HEK293 (cell line): ENCODE measurements at regions not wholly inside any gene's neighbourhood (a gene's known extent, or its start where the extent isn't known, plus 50 kb on each side); places are given as distances from the start of the nearest gene placed in this dataset.

Experiments
- CTCF ChIA-PET: fragments of 350-600 bp; formaldehyde crosslinking; extraction: SDS; loops from one replicate; lab custom pipeline; 2021; ENCODE audit warnings: antibody characterized with exemption; lab: Yijun Ruan, JAX
- POLR2A ChIA-PET: fragments of 300-600 bp; formaldehyde crosslinking; extraction: SDS; loops from one replicate; lab custom pipeline; 2020; ENCODE audit warnings: antibody characterized with exemption, inconsistent platforms; lab: Yijun Ruan, JAX
- H3K27ac ChIP-seq: fragments of 200-500 bp; sonication (Bioruptor generic); 2 replicates; pipeline ENCODE4 v1.5.1; 2014; ENCODE audit warnings: low read depth, low read length, control low read depth, inconsistent platforms; ENCODE audit errors: extremely low read depth
- H3K36me3 ChIP-seq, 2 experiments: fragments of 200-500 bp in 1 of 2; sonication (Bioruptor generic) in 1 of 2; 1 replicate in 1 of 2; 2 replicates in 1 of 2; pipeline ENCODE4 v1.5.1; 2014 to 2017; ENCODE audit warnings: inconsistent platforms in 2 of 2, low read length in 2 of 2; ENCODE audit not compliant: control insufficient read depth in 2 of 2, insufficient read depth in 1 of 2
- H3K4me1 ChIP-seq: fragments of 200-500 bp; sonication (Bioruptor generic); 2 replicates; pipeline ENCODE4 v1.5.1; 2014; ENCODE audit warnings: mild to moderate bottlenecking, low read length, inconsistent platforms; ENCODE audit not compliant: control insufficient read depth, insufficient read depth
- H3K4me3 ChIP-seq: 2 replicates; pipeline ENCODE4 v1.5.1; 2011; ENCODE audit warnings: low read depth, mild to moderate bottlenecking, control low read depth, low read length, moderate library complexity
- H3K9me3 ChIP-seq: fragments of 200-500 bp; sonication (Bioruptor generic); 2 replicates; pipeline ENCODE4 v1.5.1; 2014; ENCODE audit warnings: low read depth, low read length, inconsistent platforms; ENCODE audit not compliant: control insufficient read depth, insufficient read depth
- GLIS2 ChIP-seq: fragments of 450-650 bp; formaldehyde crosslinking; IDR thresholded peaks from 2 replicates; pipeline ENCODE4 v1.5.1; 2016; ENCODE audit warnings: missing biosample characterization, missing genetic modification characterization
- IKZF3 ChIP-seq: fragments of 450-650 bp; IDR thresholded peaks from 2 replicates; pipeline ENCODE4 v1.5.0; 2018; ENCODE audit warnings: missing biosample characterization, mild to moderate bottlenecking, missing genetic modification characterization, moderate library complexity
- ZBTB17 ChIP-seq: fragments of 450-650 bp; formaldehyde crosslinking; IDR thresholded peaks from 2 replicates; pipeline ENCODE4 v1.5.1; 2016; ENCODE audit warnings: missing biosample characterization, missing genetic modification characterization
- ZBTB20 ChIP-seq: fragments of 450-650 bp; formaldehyde crosslinking; IDR thresholded peaks from 2 replicates; pipeline ENCODE4 v1.5.1; 2016; ENCODE audit warnings: missing biosample characterization, missing genetic modification characterization
- ZNF112 ChIP-seq: fragments of 450-650 bp; formaldehyde crosslinking; IDR thresholded peaks from 2 replicates; pipeline ENCODE4 v1.5.0; 2017; ENCODE audit warnings: missing biosample characterization, missing genetic modification characterization
- ZNF140 ChIP-seq: fragments of 450-650 bp; formaldehyde crosslinking; IDR thresholded peaks from 2 replicates; pipeline ENCODE4 v1.5.1; 2016; ENCODE audit warnings: missing biosample characterization, missing genetic modification characterization
- ZNF423 ChIP-seq: fragments of 450-650 bp; formaldehyde crosslinking; IDR thresholded peaks from 2 replicates; pipeline ENCODE4 v1.5.1; 2016; ENCODE audit warnings: missing biosample characterization, missing genetic modification characterization
- ZNF530 ChIP-seq: fragments of 450-650 bp; formaldehyde crosslinking; IDR thresholded peaks from 2 replicates; pipeline ENCODE4 v1.5.1; 2016; ENCODE audit warnings: low read depth, missing biosample characterization, missing genetic modification characterization
- ZNF555 ChIP-seq: fragments of 450-650 bp; formaldehyde crosslinking; conservative IDR thresholded peaks from 2 replicates; pipeline ENCODE4 v1.5.1; 2017; ENCODE audit warnings: missing biosample characterization, mild to moderate bottlenecking, missing genetic modification characterization, inconsistent platforms
- ZNF585B ChIP-seq: fragments of 450-650 bp; formaldehyde crosslinking; IDR thresholded peaks from 2 replicates; pipeline ENCODE4 v1.5.1; 2016; ENCODE audit warnings: missing biosample characterization, missing genetic modification characterization
- ZNF610 ChIP-seq: fragments of 450-650 bp; formaldehyde crosslinking; IDR thresholded peaks from 2 replicates; pipeline ENCODE4 v1.5.1; 2016; ENCODE audit warnings: missing biosample characterization, missing genetic modification characterization, borderline replicate concordance
- ZNF626 ChIP-seq: fragments of 450-650 bp; sonication (Bioruptor Pico); formaldehyde crosslinking; IDR thresholded peaks from 2 replicates; pipeline ENCODE4 v1.5.1; 2018; ENCODE audit warnings: missing biosample characterization, missing genetic modification characterization, inconsistent platforms
- ZNF629 ChIP-seq: fragments of 450-650 bp; formaldehyde crosslinking; IDR thresholded peaks from 2 replicates; pipeline ENCODE4 v1.5.1; 2017; ENCODE audit warnings: missing biosample characterization, missing genetic modification characterization
- TF ChIP-seq, protein P1 (sequence below): fragments of 450-650 bp; formaldehyde crosslinking; IDR thresholded peaks from 2 replicates; pipeline ENCODE4 v1.5.1; 2016; ENCODE audit warnings: missing biosample characterization, missing genetic modification characterization
- TF ChIP-seq, protein P2 (sequence below): fragments of 450-650 bp; formaldehyde crosslinking; IDR thresholded peaks from 2 replicates; pipeline ENCODE4 v1.5.1; 2017; ENCODE audit warnings: missing biosample characterization, missing genetic modification characterization
- TF ChIP-seq, protein P3 (sequence below): fragments of 450-650 bp; formaldehyde crosslinking; IDR thresholded peaks from 2 replicates; pipeline ENCODE4 v1.5.1; 2016; ENCODE audit warnings: missing biosample characterization, missing genetic modification characterization
- TF ChIP-seq, protein P4 (sequence below): fragments of 450-650 bp; formaldehyde crosslinking; IDR thresholded peaks from 2 replicates; pipeline ENCODE4 v1.5.1; 2016; ENCODE audit warnings: missing biosample characterization, missing genetic modification characterization
- TF ChIP-seq, protein P5 (sequence below): fragments of 450-650 bp; formaldehyde crosslinking; IDR thresholded peaks from 2 replicates; pipeline ENCODE4 v1.5.1; 2016; ENCODE audit warnings: missing biosample characterization, missing genetic modification characterization
- TF ChIP-seq, protein P6 (sequence below): fragments of 450-650 bp; formaldehyde crosslinking; IDR thresholded peaks from 2 replicates; pipeline ENCODE4 v1.5.1; 2016; ENCODE audit warnings: missing biosample characterization, missing genetic modification characterization

DNA sequence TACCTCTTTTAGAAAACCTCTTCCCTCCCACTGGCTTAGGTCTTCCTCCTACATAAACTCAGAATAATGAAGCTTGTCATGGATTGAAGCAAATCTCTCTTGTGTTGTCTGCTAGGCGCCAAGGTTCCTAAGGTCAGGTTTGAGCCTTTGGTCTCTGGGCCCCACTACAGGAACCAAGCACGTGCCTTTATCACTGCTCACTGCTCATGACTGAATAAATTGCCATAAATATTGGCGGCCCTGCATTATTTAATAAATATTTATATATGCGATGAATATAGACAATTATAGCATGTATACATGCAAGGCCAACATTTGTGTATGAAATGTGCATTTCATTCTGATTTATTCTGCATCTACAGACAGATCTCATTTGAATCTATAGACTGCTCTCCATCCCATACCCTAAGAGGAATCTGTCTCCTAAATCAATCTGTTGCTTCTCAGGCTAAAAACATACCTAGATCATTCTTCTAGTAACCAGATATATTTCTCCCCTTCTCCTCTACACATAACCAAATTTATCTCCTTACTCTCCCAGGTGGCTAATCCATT is 1717.6 kb upstream of the TENM3 start:
- H3K27ac ChIP-seq = no peak overlapping the region
- no peaks in the 10 kb centered on the region for H3K4me1 ChIP-seq
- CTCF ChIA-PET = no interaction called here
- H3K9me3 ChIP-seq = no peaks in the 10 kb centered on the region
- no peak overlapping the region for H3K4me3 ChIP-seq
- no peak for TF ChIP-seq ZNF629 (tag by site-specific recombination)
- TF ChIP-seq ZNF530 (tag by site-specific recombination) = no peak
- TF ChIP-seq, protein P1, sequence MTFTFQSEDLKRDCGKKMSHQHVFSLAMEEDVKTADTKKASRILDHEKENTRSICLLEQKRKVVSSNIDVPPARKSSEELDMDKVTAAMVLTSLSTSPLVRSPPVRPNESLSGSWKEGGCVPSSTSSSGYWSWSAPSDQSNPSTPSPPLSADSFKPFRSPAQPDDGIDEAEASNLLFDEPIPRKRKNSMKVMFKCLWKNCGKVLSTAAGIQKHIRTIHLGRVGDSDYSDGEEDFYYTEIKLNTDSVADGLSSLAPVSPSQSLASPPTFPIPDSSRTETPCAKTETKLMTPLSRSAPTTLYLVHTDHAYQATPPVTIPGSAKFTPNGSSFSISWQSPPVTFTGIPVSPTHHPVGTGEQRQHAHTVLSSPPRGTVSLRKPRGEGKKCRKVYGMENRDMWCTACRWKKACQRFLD (tag by site-specific recombination) = no peak
- POLR2A ChIA-PET = no interaction called here
- no peaks in the 10 kb centered on the region for H3K36me3 ChIP-seq

DNA sequence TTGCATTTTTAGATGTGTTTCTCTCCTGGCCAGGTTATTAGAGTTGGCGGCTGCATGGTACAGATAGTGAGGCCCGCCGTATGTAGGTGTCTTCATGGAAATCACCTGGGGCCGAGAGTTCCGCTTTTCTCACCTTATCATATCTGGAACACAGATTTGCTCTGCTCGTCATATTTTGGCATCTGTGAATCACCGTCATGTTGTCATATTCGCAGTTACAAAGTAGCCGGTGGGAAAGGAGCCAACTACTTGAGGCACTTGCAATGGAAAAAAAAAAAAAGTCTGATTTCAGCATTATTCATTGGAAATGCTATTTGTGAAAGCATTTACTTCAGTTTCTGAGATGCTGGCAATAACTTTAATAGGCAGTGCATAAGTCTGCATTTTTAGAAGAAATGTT is 1715.2 kb upstream of the TENM3 start:
- Histone ChIP-seq H3K4me3 (no peak overlapping the region), H3K9me3 (no peaks in the 10 kb centered on the region), H3K27ac (no peak overlapping the region), H3K4me1 (no peaks in the 10 kb centered on the region), H3K36me3 (no peaks in the 10 kb centered on the region)
- ChIA-PET CTCF (no interaction called here), POLR2A (no interaction called here)
- TF ChIP-seq GLIS2 (tag by site-specific recombination) (no peak), ZNF585B (no peak), IKZF3 (no peak), ZBTB17 (no peak), ZNF423 (tag by site-specific recombination) (no peak), ZNF626 (tag by site-specific recombination) (no peak), ZNF140 (tag by site-specific recombination) (no peak), ZNF555 (tag by site-specific recombination) (no peak), ZNF112 (tag by site-specific recombination) (no peak), ZNF610 (tag by site-specific recombination) (no peak), ZBTB20 (tag by site-specific recombination) (no peak)
- TF ChIP-seq, protein P2, sequence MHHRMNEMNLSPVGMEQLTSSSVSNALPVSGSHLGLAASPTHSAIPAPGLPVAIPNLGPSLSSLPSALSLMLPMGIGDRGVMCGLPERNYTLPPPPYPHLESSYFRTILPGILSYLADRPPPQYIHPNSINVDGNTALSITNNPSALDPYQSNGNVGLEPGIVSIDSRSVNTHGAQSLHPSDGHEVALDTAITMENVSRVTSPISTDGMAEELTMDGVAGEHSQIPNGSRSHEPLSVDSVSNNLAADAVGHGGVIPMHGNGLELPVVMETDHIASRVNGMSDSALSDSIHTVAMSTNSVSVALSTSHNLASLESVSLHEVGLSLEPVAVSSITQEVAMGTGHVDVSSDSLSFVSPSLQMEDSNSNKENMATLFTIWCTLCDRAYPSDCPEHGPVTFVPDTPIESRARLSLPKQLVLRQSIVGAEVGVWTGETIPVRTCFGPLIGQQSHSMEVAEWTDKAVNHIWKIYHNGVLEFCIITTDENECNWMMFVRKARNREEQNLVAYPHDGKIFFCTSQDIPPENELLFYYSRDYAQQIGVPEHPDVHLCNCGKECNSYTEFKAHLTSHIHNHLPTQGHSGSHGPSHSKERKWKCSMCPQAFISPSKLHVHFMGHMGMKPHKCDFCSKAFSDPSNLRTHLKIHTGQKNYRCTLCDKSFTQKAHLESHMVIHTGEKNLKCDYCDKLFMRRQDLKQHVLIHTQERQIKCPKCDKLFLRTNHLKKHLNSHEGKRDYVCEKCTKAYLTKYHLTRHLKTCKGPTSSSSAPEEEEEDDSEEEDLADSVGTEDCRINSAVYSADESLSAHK = no peak
- TF ChIP-seq, protein P3, sequence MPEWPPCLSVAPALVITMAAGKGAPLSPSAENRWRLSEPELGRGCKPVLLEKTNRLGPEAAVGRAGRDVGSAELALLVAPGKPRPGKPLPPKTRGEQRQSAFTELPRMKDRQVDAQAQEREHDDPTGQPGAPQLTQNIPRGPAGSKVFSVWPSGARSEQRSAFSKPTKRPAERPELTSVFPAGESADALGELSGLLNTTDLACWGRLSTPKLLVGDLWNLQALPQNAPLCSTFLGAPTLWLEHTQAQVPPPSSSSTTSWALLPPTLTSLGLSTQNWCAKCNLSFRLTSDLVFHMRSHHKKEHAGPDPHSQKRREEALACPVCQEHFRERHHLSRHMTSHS (tag by site-specific recombination) = no peak
- TF ChIP-seq, protein P4, sequence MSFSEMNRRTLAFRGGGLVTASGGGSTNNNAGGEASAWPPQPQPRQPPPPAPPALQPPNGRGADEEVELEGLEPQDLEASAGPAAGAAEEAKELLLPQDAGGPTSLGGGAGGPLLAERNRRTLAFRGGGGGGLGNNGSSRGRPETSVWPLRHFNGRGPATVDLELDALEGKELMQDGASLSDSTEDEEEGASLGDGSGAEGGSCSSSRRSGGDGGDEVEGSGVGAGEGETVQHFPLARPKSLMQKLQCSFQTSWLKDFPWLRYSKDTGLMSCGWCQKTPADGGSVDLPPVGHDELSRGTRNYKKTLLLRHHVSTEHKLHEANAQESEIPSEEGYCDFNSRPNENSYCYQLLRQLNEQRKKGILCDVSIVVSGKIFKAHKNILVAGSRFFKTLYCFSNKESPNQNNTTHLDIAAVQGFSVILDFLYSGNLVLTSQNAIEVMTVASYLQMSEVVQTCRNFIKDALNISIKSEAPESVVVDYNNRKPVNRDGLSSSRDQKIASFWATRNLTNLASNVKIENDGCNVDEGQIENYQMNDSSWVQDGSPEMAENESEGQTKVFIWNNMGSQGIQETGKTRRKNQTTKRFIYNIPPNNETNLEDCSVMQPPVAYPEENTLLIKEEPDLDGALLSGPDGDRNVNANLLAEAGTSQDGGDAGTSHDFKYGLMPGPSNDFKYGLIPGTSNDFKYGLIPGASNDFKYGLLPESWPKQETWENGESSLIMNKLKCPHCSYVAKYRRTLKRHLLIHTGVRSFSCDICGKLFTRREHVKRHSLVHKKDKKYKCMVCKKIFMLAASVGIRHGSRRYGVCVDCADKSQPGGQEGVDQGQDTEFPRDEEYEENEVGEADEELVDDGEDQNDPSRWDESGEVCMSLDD (tag by site-specific recombination) = no peak
- TF ChIP-seq, protein P5, sequence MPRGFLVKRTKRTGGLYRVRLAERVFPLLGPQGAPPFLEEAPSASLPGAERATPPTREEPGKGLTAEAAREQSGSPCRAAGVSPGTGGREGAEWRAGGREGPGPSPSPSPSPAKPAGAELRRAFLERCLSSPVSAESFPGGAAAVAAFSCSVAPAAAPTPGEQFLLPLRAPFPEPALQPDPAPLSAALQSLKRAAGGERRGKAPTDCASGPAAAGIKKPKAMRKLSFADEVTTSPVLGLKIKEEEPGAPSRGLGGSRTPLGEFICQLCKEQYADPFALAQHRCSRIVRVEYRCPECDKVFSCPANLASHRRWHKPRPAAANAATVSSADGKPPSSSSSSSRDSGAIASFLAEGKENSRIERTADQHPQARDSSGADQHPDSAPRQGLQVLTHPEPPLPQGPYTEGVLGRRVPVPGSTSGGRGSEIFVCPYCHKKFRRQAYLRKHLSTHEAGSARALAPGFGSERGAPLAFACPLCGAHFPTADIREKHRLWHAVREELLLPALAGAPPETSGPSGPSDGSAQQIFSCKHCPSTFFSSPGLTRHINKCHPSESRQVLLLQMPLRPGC (tag by site-specific recombination) = no peak
- TF ChIP-seq, protein P6, sequence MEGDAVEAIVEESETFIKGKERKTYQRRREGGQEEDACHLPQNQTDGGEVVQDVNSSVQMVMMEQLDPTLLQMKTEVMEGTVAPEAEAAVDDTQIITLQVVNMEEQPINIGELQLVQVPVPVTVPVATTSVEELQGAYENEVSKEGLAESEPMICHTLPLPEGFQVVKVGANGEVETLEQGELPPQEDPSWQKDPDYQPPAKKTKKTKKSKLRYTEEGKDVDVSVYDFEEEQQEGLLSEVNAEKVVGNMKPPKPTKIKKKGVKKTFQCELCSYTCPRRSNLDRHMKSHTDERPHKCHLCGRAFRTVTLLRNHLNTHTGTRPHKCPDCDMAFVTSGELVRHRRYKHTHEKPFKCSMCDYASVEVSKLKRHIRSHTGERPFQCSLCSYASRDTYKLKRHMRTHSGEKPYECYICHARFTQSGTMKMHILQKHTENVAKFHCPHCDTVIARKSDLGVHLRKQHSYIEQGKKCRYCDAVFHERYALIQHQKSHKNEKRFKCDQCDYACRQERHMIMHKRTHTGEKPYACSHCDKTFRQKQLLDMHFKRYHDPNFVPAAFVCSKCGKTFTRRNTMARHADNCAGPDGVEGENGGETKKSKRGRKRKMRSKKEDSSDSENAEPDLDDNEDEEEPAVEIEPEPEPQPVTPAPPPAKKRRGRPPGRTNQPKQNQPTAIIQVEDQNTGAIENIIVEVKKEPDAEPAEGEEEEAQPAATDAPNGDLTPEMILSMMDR (tag by site-specific recombination) = no peak
